ENCODE measurements at regions not wholly inside any gene's neighbourhood (a gene's known extent, or its start where the extent isn't known, plus 50 kb on each side); places are given as distances from the start of the nearest gene placed in this dataset.

DNA sequence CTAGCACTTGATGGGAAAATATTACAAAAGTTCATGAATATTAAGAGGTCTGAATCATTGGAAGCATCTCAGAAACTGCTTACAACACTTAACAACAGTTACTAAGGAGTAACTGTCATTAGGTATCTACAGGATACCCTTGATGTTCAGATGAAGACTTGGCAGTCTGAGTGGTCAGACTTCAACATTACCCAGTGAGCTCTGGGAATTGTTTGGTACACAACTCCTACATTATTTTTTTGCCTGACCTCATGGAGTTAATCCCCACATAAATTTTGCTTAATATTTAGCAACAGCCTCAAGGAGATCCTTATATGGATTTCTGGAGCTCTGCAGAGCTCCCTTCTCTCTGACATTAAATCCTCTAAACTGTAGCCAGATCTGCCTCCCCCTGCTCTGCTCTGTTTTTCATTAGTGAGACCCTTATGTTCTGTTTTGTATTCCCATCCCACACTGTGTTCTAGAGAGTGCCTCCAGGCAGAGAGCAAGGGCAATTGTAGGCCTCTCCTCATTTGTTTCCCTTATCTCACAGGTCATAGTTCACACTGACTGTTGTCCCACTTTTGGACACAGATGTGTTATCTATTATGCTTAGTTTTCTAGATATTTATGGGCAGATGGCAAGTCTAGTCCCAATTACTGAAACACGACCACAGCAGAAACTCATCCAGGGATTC is 368.8 kb downstream of the GASK1B start:
- TF ChIP-seq, protein P1, sequence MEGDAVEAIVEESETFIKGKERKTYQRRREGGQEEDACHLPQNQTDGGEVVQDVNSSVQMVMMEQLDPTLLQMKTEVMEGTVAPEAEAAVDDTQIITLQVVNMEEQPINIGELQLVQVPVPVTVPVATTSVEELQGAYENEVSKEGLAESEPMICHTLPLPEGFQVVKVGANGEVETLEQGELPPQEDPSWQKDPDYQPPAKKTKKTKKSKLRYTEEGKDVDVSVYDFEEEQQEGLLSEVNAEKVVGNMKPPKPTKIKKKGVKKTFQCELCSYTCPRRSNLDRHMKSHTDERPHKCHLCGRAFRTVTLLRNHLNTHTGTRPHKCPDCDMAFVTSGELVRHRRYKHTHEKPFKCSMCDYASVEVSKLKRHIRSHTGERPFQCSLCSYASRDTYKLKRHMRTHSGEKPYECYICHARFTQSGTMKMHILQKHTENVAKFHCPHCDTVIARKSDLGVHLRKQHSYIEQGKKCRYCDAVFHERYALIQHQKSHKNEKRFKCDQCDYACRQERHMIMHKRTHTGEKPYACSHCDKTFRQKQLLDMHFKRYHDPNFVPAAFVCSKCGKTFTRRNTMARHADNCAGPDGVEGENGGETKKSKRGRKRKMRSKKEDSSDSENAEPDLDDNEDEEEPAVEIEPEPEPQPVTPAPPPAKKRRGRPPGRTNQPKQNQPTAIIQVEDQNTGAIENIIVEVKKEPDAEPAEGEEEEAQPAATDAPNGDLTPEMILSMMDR (IDR thresholded peaks at IDR 0.05) = no peak
- TF ChIP-seq POLR2A (IDR thresholded peaks at IDR 0.05) (no peak), EP300 (IDR thresholded peaks at IDR 0.05) (no peak)

Data from tibial nerve (tissue), 4 donors.